A172 (cell line): ENCODE measurements at regions not wholly inside any gene's neighbourhood (a gene's known extent, or its start where the extent isn't known, plus 50 kb on each side); places are given as distances from the start of the nearest gene placed in this dataset.

Source experiments
- DNase-seq: peaks from one replicate; pipeline ENCODE4 v3.0.0-alpha.2; 2015; ENCODE audit warnings: low spot score

DNA sequence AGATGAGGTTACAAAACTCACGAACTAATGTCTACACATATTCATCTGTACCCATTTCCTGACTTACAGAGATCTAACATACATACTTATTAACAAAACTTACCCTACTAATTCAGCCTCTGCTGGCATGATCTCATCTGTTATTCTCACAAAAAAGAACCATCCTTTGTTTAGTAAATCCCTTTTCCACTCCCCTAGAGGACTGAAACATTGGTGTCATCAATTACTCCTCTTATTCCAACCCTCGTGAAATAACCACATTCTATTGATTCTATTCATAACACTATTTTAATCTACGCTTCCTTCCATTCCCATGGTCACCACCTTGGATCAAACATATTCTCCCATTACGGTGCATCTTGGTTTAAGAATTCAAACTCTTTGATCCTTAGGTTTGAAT is 505.9 kb downstream of the SI start:
- no peak for DNase-seq

DNA sequence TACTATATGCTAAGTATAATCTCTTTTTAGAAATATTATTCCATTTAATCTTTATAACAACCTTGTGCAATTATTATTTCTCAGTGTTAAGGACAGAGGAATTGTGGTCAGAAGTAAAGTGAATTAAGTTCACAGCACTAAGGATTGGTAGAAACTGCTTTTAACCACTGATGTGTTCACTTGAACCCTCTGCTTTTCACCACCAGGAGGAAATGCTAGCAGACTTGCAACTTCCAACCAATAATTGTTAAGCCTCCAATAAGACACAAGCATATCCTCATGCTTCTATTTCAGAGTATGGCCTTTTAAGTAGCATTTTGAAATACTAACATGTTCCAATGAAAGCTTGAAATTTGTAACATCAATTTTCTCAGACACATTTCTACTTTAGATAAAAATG is 527.4 kb downstream of the SI start:
- DNase-seq: no peak

- DNase-seq: no peak
Observed at GRCh38 chr3:164539215-164539614, 539.1 kb downstream of the SI start.

DNA sequence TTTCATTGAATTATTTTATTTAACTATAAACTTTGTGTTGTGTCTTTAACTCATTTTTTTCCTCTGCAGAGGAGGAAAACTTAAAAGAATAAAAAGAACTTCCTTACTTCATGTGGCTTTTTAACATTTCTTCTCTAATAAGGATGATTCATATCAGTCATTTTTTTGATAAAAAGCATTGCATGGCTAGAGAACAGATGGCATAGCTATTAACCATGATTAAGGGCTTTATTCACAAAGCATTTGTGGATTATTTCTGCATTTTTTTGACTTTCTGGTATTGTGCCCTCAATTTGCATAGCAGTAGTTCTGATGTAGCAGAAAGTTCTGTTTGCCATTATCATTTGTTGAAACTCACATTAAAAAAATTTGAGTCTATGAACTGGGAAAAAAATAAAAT is 540.8 kb downstream of the SI start:
- DNase-seq: no peak

DNA sequence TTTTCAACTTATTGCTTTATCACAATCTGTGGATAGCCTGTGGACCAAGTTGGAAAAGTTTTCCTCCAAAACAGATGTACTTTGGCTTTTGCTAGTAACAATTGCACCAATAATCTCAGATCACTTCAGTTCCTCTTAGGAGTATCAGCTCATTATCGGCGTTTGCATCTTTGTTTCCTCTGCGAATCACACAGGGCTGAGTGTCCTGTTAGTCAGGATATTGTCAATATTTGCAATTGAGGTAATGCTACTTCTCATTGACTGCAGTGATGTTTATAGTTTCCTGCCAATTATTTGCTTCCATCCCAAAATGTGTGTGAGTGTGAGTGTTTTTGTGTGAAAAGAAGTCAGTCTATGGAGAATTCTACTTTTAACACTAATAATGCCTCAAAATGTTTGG is 545.0 kb downstream of the SI start:
- DNase-seq: no peak

DNA sequence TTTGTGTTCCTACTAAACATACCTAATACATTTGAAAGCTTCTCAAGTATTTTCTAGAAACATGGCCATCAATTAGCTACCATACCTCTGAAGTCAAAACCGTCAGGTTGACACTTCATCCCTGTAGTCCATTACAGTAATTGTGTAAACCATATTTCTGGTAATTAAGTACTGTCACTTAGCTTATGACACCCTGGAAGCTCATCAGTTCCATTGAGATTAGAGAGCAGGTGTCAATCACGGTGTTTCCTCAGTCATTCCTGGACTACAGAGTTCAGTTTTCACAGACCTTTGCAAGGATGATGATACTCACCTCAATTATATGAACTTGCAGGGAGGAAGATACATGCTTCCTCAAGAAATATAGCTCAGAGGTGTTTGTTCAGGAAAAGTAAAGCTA is 552.0 kb downstream of the SI start:
- no peak for DNase-seq

GRCh38 chr3:164524201-164524600 is 554.1 kb downstream of the SI start:
- no peak for DNase-seq

DNA sequence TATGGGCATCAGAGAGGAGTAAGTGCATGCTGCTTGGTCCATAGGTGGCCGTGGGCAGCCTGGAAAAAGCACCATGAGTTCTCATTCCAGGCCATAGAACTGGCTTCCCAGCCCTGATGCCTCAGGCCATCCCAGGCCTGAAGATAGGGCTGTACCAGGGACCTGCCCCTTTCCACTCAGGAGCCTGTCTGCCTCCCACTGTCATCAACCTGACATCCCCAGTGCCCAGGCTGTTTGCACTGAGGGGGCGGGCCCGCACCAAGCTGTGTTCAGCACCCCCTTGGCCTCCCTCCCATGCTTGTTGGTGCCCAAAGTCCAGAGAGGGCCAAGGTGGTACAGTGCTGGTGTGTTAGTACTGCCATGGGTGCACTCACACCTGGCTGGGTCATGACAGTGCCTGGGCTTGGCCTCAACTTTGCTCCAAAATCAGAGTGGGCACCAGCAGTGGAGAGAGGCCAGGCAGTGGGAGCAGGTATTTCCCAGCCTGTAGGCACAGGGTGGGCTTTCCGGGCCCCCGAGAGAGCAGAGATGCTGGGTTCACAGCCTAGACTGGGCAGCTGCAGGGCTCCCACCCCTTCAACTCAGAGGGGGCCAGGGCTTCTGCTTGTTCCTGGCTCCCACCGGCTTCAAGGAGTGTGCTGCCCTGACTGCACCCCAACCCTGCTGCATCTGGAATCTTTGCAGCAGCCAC is 556.1 kb downstream of the SI start:
- no peak for DNase-seq

DNA sequence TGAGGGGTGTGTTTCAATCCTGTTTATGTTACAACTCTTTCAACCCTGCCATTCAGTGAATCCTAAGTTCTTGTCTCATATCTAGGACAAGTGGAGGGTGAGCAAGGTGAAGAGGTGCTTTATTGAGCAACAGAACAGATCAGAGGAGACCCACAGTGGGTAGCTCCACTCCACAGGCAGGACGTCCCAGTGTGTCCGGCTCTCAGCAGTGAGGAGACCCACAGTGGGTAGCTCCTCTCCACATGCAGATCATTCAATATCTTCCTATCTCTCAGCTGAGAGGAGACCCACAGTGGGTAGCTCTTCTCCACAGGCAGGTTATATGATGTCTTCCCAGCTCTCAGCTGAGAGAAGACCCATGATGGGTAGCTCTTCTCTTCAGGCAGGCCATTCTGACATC is 556.7 kb downstream of the SI start:
- no peak for DNase-seq

DNA sequence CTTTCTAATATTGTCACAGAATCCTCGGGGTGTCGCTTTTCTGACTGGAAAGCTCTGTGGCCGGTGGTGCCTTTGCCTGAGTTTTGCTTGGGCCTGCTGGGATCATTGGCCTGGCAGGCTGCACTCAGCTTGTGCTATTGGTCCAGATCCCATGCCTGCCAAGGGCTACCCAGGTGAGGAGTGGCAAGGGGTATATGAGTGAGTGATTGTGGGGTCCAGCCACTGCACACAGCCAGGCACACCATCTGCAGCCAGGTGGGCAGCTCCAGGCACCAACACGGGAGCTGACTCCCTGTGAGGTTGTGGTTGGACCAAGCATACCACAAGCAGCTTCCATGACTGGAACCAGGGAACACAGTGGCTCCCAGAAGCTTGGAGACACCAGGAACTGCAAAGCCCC is 557.2 kb downstream of the SI start:
- no peak for DNase-seq

DNA sequence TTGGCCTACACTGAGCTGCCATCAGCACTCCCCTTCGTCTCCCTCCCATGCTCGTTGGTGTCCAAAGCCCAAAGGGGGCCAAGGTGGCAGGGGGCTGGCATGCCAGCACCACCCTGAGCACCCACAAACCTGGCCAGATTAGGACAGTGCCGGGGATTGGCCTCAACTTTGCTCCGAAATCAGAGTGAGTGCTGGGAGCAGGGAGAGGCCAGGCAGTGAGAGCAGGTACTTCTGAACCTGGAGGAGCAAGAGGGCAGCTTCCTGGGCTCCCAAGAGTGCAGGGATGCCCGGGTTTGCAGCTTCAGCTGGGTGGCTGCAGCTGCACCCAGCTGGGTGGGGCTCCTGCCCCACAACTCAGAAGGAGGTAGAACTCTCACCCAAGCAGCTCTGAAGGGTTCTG is 563.0 kb downstream of the SI start:
- DNase-seq: no peak

GRCh38 chr3:164514576-164514975 is 563.7 kb downstream of the SI start:
- DNase-seq: no peak

DNA sequence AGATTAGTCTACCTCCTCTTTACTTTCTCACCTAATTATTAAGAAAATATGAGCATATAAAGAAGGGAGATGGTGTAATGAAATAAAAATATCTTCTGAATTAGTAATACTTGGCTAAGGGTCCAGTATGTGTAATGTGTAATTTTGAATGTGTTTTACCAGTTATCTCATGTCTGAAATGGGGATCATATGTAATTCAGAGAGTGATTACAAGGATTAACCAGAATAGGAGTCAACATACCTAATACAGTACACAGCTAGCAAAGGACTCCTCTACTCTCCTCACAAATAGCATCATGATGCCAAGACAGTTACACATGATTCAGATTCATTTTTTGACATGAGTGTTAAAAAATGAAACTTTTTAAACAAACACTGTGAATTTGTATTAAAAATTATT is 570.4 kb downstream of the SI start:
- DNase-seq: no peak

- DNase-seq: no peak
Observed at GRCh38 chr3:164498917-164499316, 579.4 kb downstream of the SI start.

GRCh38 chr3:164488893-164489292 is 589.4 kb downstream of the SI start:
- DNase-seq: no peak

DNA sequence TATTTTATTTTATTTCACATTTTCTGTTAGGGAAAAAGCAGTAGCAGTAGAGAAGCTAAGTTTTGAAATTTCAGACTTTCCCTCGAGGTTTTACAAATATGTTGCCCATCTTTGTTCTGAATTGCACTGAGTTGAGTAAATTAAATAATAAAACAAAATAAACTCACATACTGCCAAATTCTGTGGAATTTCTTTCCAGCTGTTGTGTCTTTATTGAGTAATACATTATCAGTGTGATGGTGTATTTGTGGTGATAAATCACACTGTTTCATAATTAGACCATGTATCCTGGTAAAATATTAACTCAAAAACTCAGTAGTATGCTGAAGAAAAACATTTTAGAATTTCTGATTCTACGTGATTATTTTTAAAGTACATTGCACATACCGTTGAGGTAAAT is 592.1 kb downstream of the SI start:
- no peak for DNase-seq

- no peak for DNase-seq
Observed at GRCh38 chr3:164479978-164480377, 598.3 kb downstream of the SI start.

DNA sequence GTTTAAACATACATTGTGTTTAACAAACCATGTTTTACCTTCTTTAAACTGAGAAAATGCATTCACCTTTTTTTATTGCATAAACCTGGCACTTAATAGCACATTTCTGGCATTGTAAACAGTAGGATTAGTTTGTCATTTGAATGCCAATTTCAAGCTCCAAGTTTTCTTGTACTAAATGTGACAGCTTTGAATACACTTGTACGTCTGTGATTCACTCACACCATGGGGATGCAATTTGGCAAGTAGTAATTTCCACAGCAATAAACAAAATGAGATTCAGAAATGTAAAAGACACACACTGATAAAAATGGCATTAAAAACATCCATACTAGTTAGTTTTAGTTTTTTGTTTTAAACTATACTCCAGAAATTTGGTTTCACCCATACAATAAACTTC is 598.9 kb downstream of the SI start:
- no peak for DNase-seq

GRCh38 chr3:164478323-164478722 is 600.0 kb downstream of the SI start:
- no peak for DNase-seq

GRCh38 chr3:164477403-164477802 is 600.9 kb downstream of the SI start:
- no peak for DNase-seq

GRCh38 chr3:164476631-164477030 is 601.7 kb downstream of the SI start:
- no peak for DNase-seq

DNA sequence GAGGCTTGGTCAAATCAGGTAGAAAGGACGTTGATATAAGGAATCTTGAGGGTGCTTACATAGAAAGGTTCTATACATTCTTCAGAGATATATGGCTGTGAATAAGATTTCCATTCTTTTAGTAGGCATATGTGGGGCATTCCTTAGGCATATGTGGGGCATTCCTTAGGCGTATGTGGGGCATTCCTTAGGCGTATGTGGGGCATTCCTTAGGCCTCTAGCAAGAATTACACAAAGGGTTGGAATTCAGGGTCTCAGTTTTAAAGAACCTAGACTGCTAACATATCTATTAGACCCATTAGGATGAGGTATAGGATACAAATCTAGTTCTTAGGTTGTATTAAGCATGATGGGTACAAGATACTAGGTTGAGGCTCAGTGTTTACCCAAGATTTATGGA is 607.8 kb downstream of the SI start:
- DNase-seq: no peak

GRCh38 chr3:164468055-164468454 is 610.2 kb downstream of the SI start:
- DNase-seq: no peak

DNA sequence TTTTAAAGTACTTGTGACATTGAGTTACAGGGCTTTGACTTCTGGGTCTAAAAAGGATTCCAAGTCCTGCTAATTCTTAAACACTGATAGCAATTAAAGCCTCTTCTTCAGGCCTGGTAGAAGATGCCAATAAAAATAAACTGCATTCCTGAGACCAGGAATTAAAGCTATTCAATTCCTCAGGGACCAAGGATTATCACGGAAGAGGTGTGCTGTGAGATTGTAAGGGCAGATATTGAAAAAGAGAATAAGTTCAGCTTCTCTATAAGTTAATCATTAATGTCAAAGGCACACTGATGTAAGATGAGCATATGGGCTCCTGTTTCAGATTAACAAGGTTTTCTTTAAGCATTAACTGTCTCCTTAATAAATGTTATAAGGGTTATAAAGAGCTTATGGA is 611.3 kb downstream of the SI start:
- DNase-seq: no peak

DNA sequence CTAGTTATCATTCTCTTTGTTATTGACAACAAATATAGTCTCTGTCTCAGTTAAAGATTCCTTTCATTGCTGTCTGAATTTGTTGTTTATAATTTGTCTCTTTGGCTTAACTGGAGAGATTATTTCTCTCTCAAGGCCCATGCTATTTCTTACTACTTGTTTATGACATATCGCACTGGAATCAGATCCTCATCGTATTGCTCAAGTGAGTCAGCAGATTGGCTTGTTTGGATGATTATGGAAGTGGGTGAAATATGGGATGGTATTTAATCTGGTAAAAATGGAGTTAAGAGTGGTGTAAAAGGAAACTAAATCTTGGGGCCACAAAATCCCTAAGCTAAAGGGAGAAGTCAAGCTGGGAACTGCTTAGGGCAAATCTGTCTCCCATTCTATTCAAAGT is 613.1 kb downstream of the SI start:
- peak; percentile 74 for DNase-seq
